SK-N-MC (cell line): ENCODE measurements at regions not wholly inside any gene's neighbourhood (a gene's known extent, or its start where the extent isn't known, plus 50 kb on each side); places are given as distances from the start of the nearest gene placed in this dataset.

Experiments used
- EZH2 ChIP-seq: fragments of 200-600 bp; sonication (generic); IDR thresholded peaks from one replicate; pipeline ENCODE4 v1.6.1; 2017; ENCODE audit warnings: antibody characterized with exemption
- FOXP2 ChIP-seq: optimal IDR thresholded peaks from 2 replicates; pipeline ENCODE3; 2011; ENCODE audit warnings: mild to moderate bottlenecking, moderate library complexity; ENCODE audit not compliant: insufficient read depth; ENCODE audit errors: extremely low read length, control extremely low read depth

DNA sequence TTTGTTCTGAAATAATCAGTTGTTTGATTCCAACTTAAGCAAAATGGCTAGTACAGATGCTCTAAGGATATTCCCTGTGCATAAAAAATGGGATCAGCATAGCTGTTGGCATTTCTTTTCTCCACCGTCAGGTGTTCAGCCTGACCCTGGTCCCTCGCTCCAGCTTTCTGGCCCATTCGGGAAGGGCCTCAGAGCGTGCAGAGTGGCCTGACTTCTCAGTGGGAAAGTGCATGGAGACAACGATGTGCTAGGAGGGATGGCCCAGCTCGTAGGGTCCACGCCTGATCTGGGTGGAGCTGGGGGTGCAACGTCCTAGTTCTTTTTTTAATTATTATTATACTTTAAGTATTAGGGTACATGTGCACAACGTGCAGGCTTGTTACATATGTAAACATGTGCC, 319.1 kb upstream of the IRX4 start:
- TF ChIP-seq FOXP2 (no peak), EZH2 (no peak)
